ENCODE measurements at regions not wholly inside any gene's neighbourhood (a gene's known extent, or its start where the extent isn't known, plus 50 kb on each side); places are given as distances from the start of the nearest gene placed in this dataset.

DNA sequence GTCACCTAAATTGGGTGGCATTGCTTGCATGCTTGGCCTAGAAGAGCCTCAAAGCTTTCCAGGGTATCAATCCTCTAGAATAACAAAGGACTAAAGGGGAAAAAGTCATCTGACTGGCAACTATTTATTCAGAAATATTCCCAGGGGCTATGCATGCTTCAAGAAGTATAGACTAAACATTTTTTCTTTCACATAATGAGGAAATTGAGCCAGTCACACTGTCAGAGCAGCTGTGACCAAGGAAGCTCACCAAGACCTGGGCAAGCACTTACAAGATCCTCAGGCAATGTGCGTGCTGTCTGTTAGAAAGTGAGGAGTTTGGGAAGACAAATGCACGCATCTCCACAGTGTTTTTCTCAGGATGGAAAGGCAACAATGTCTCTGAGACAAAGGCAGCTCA lies 747.2 kb downstream of the DIAPH3 start:
- Histone ChIP-seq H3K27ac (ENCODE audit: low read length in 2 of 2) (no peak overlapping the region), H3K36me3 (replicated peaks in 1 of 2; ENCODE audit: control extremely low read depth in 1 of 2, control insufficient read depth in 1 of 2, extremely low read depth in 1 of 2, insufficient read depth in 2 of 2, low read length in 1 of 2) (no peaks in the 10 kb centered on the region), H3K9ac (ENCODE audit: low read length) (no peak overlapping the region), H3K4me1 (ENCODE audit: control insufficient read depth in 2 of 2, insufficient read depth in 2 of 2, low read length in 2 of 2) (no peaks in the 10 kb centered on the region), H3K4me2 (replicated peaks; ENCODE audit: low read depth, low read length, poor library complexity, severe bottlenecking) (no peak overlapping the region), H3K9me3 (ENCODE audit: control extremely low read depth in 1 of 3, control insufficient read depth in 2 of 3, insufficient read depth in 1 of 3, low read length in 2 of 3) (peaks cover 0 to 2% (median 0%) of the 10 kb centered on the region in 3 donors), H3K27me3 (replicated peaks in 1 of 4; ENCODE audit: control extremely low read depth in 1 of 4, control insufficient read depth in 3 of 4, insufficient read depth in 4 of 4, low read length in 3 of 4) (no peaks in the 10 kb centered on the region), H3K4me3 (ENCODE audit: control extremely low read depth in 1 of 5, extremely low read depth in 1 of 5, insufficient read depth in 1 of 5, low read depth in 2 of 5, low read length in 4 of 5) (no peak overlapping the region), H3K79me2 (ENCODE audit: control insufficient read depth, insufficient read depth, low read length) (no peaks in the 10 kb centered on the region), H4K20me1 (ENCODE audit: control insufficient read depth, insufficient read depth, low read length, poor library complexity, severe bottlenecking) (no peaks in the 10 kb centered on the region), H2AFZ (ENCODE audit: insufficient read depth, low read depth, low read length, poor library complexity, severe bottlenecking) (no peak overlapping the region)
- ChIA-PET POLR2A (no interaction called here), CTCF (no interaction called here)
- TF ChIP-seq, protein P1, sequence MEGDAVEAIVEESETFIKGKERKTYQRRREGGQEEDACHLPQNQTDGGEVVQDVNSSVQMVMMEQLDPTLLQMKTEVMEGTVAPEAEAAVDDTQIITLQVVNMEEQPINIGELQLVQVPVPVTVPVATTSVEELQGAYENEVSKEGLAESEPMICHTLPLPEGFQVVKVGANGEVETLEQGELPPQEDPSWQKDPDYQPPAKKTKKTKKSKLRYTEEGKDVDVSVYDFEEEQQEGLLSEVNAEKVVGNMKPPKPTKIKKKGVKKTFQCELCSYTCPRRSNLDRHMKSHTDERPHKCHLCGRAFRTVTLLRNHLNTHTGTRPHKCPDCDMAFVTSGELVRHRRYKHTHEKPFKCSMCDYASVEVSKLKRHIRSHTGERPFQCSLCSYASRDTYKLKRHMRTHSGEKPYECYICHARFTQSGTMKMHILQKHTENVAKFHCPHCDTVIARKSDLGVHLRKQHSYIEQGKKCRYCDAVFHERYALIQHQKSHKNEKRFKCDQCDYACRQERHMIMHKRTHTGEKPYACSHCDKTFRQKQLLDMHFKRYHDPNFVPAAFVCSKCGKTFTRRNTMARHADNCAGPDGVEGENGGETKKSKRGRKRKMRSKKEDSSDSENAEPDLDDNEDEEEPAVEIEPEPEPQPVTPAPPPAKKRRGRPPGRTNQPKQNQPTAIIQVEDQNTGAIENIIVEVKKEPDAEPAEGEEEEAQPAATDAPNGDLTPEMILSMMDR (IDR thresholded peaks at IDR 0.05), result no peak
- no peak for TF ChIP-seq EZH2 (IDR thresholded peaks at IDR 0.05; ENCODE audit: borderline replicate concordance, insufficient read depth, low read depth, low read length, poor library complexity, severe bottlenecking)
- ATAC-seq (ENCODE audit: low read depth) (no peak), DNase-seq (no peak)
- Mint-ChIP-seq H3K27ac (no peak overlapping the region), H3K4me1 (no peaks in the 10 kb centered on the region), H3K27me3 (no peaks in the 10 kb centered on the region), H3K9me3 (ENCODE audit: insufficient read depth) (peaks cover 2% of the 10 kb centered on the region), H3K4me3 (no peak overlapping the region)
- WGBS (ENCODE audit: insufficient coverage), result 100% methylated on average over 2 of the region's 2 CpGs
- intact Hi-C loops (cut with micrococcal nuclease), result no loop called here

DNA sequence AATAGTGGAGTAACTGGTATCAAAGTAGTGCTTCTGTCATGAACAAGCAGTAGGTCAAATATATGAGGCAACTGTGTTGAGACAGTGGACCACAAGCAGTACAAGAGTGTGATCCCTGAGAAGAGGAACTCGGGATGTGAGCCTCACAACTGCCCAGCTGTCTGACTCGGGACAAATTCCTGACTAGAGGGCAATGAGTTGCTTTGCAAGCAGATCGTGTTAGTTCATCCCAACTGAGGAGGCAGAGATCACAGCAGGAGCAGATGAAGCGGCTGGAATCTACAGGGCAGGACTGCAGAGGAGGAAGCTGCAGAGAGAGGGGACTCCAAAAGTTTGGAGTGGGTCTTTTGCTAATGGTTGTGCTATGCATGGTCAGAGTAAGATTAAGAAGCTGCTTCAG lies 741.1 kb downstream of the DIAPH3 start:
- H3K9me3 Mint-ChIP-seq (ENCODE audit: insufficient read depth), result peaks cover 10% of the 10 kb centered on the region
- H3K9ac ChIP-seq (ENCODE audit: low read length), result no peak overlapping the region
- ChIA-PET CTCF (no interaction called here), POLR2A (no interaction called here)
- DNase-seq (no peak), ATAC-seq (ENCODE audit: low read depth) (no peak)
- H3K27me3 Mint-ChIP-seq, result no peaks in the 10 kb centered on the region
- intact Hi-C loops (cut with micrococcal nuclease), result no loop called here
- TF ChIP-seq, protein P1 (IDR thresholded peaks at IDR 0.05), result no peak
- TF ChIP-seq EZH2 (IDR thresholded peaks at IDR 0.05; ENCODE audit: borderline replicate concordance, insufficient read depth, low read depth, low read length, poor library complexity, severe bottlenecking), result no peak
- H3K4me1 ChIP-seq (ENCODE audit: control insufficient read depth in 2 of 2, insufficient read depth in 2 of 2, low read length in 2 of 2), result no peaks in the 10 kb centered on the region
- no peaks in the 10 kb centered on the region for H3K36me3 ChIP-seq (replicated peaks in 1 of 2; ENCODE audit: control extremely low read depth in 1 of 2, control insufficient read depth in 1 of 2, extremely low read depth in 1 of 2, insufficient read depth in 2 of 2, low read length in 1 of 2)
- H3K27ac ChIP-seq (ENCODE audit: low read length in 2 of 2), result no peak overlapping the region
- no peak overlapping the region for H3K4me3 Mint-ChIP-seq
- no peaks in the 10 kb centered on the region for H3K79me2 ChIP-seq (ENCODE audit: control insufficient read depth, insufficient read depth, low read length)
- 61% methylated on average over 4 of the region's 4 CpGs for WGBS (ENCODE audit: insufficient coverage)
- H2AFZ ChIP-seq (ENCODE audit: insufficient read depth, low read depth, low read length, poor library complexity, severe bottlenecking), result no peak overlapping the region
- no peaks in the 10 kb centered on the region for H3K4me1 Mint-ChIP-seq
- no peaks in the 10 kb centered on the region for H3K27me3 ChIP-seq (replicated peaks in 1 of 4; ENCODE audit: control extremely low read depth in 1 of 4, control insufficient read depth in 3 of 4, insufficient read depth in 4 of 4, low read length in 3 of 4)
- H3K4me3 ChIP-seq (ENCODE audit: control extremely low read depth in 1 of 5, extremely low read depth in 1 of 5, insufficient read depth in 1 of 5, low read depth in 2 of 5, low read length in 4 of 5), result no peak overlapping the region
- H3K9me3 ChIP-seq (ENCODE audit: control extremely low read depth in 1 of 3, control insufficient read depth in 2 of 3, insufficient read depth in 1 of 3, low read length in 2 of 3), result peaks cover 0 to 2% (median 0%) of the 10 kb centered on the region in 3 donors
- H3K27ac Mint-ChIP-seq, result no peak overlapping the region
- H3K4me2 ChIP-seq (replicated peaks; ENCODE audit: low read depth, low read length, poor library complexity, severe bottlenecking), result no peak overlapping the region
- H4K20me1 ChIP-seq (ENCODE audit: control insufficient read depth, insufficient read depth, low read length, poor library complexity, severe bottlenecking), result no peaks in the 10 kb centered on the region
